HG02970 (cell line): ENCODE measurements at regions not wholly inside any gene's neighbourhood (a gene's known extent, or its start where the extent isn't known, plus 50 kb on each side); places are given as distances from the start of the nearest gene placed in this dataset.

Source experiments
- ATAC-seq: cut with Tn5 transposase; IDR thresholded peaks from one replicate; pipeline ENCODE4 v1.9.1; 2021; ENCODE audit warnings: mild to moderate bottlenecking, moderate library complexity, moderate number of reproducible peaks; ENCODE audit not compliant: unreplicated experiment, low FRiP score

GRCh38 chr6:98239057-98239456, 595.3 kb upstream of the POU3F2 start:
- no peak for ATAC-seq

GRCh38 chr6:98241630-98242029, 592.7 kb upstream of the POU3F2 start:
- no peak for ATAC-seq

- ATAC-seq, result no peak
These were observed 579.8 kb upstream of the POU3F2 start for GRCh38 chr6:98254624-98255023.

GRCh38 chr6:98260382-98260781, 574.0 kb upstream of the POU3F2 start:
- ATAC-seq, result no peak

GRCh38 chr6:98272060-98272459, 562.3 kb upstream of the POU3F2 start:
- no peak for ATAC-seq

- ATAC-seq, result no peak
These were observed 559.7 kb upstream of the POU3F2 start for GRCh38 chr6:98274691-98275090.

GRCh38 chr6:98280492-98280891, 553.9 kb upstream of the POU3F2 start:
- no peak for ATAC-seq

GRCh38 chr6:98286620-98287019, 547.8 kb upstream of the POU3F2 start:
- no peak for ATAC-seq

- ATAC-seq, result no peak
These were observed 546.5 kb upstream of the POU3F2 start for GRCh38 chr6:98287876-98288275.

GRCh38 chr6:98292810-98293209, 541.6 kb upstream of the POU3F2 start:
- no peak for ATAC-seq

GRCh38 chr6:98295515-98296175, 538.7 kb upstream of the POU3F2 start:
- no peak for ATAC-seq

- ATAC-seq, result no peak
These were observed 525.8 kb upstream of the POU3F2 start for GRCh38 chr6:98308564-98308963.

- ATAC-seq, result no peak
These were observed 523.9 kb upstream of the POU3F2 start for GRCh38 chr6:98310443-98310842.

GRCh38 chr6:98323605-98324004, 510.8 kb upstream of the POU3F2 start:
- ATAC-seq, result peak; percentile 62

GRCh38 chr6:98324446-98324845, 509.9 kb upstream of the POU3F2 start:
- ATAC-seq, result no peak

- ATAC-seq, result no peak
These were observed 509.0 kb upstream of the POU3F2 start for GRCh38 chr6:98325366-98325765.

- no peak for ATAC-seq
These were observed 501.1 kb upstream of the POU3F2 start for GRCh38 chr6:98333273-98333672.

- no peak for ATAC-seq
These were observed 498.8 kb upstream of the POU3F2 start for GRCh38 chr6:98335594-98335993.

- no peak for ATAC-seq
These were observed 494.9 kb upstream of the POU3F2 start for GRCh38 chr6:98339506-98339905.

- ATAC-seq, result no peak
These were observed 491.4 kb upstream of the POU3F2 start for GRCh38 chr6:98343004-98343403.

- no peak for ATAC-seq
These were observed 490.6 kb upstream of the POU3F2 start for GRCh38 chr6:98343797-98344196.

GRCh38 chr6:98352348-98352747, 482.0 kb upstream of the POU3F2 start:
- no peak for ATAC-seq

GRCh38 chr6:98358173-98358572, 476.2 kb upstream of the POU3F2 start:
- no peak for ATAC-seq
